ENCODE measurements at regions not wholly inside any gene's neighbourhood (a gene's known extent, or its start where the extent isn't known, plus 50 kb on each side); places are given as distances from the start of the nearest gene placed in this dataset.

DNA sequence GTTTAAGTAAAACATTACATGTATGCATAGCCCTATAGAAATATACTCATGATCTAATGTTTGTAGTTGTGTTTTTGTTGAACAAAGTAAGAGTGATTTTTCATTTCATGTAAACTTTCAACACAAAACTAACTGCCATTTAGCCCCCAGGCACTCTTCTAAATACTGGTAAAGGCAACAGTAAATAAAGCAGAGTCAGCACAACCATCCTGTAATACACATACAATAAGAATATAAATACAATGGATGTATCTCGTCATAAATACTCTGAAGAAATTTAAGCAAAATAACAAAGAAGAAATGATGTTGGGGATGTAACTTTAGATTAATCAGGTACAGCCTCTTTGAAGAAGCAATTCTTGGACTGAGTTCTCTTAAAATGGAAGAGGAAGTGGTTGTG is 821.2 kb downstream of the ARAP2 start:
- DNase-seq (ENCODE audit: low spot score) = no peak

DNA sequence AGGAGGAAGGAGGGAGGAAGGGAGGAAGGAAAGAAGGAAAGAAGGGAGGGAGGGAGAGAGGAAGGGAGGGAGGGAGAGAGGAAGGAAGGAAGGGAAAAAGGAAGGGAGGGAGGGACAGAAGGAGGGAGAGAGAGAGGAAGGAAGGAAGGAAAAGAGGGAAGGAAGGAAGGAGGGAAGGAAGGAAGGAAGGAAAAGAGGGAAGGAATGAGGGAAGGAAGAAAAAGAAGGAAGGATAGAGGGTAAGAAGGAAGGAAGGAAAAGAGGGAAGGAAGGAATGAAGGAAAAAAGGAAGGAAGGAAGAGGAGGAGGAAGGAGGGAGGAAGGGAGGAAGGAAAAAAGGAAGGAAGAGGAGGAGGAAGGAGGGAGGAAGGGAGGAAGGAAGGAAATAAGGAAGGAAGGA is 796.8 kb downstream of the ARAP2 start:
- no peak for DNase-seq (ENCODE audit: low spot score)

DNA sequence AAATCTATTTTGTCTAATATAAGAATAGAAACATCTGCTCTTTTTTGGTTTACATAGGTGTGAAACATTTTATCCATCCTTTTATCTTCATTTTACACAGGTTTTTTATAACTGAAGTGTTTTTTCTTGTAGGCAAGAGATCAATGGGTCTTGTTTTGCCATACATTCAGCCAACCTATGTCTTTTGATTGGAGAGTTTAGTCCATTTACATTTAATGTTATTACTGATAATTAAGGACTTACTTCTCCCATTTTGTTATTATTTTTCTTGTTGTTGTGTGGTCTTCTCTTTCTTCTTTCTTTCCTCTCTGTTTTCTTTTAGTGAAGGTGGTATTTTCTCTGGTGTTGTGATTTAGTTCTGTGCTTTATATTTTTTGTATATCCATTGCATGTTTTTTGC is 785.3 kb downstream of the ARAP2 start:
- DNase-seq (ENCODE audit: low spot score) = no peak

DNA sequence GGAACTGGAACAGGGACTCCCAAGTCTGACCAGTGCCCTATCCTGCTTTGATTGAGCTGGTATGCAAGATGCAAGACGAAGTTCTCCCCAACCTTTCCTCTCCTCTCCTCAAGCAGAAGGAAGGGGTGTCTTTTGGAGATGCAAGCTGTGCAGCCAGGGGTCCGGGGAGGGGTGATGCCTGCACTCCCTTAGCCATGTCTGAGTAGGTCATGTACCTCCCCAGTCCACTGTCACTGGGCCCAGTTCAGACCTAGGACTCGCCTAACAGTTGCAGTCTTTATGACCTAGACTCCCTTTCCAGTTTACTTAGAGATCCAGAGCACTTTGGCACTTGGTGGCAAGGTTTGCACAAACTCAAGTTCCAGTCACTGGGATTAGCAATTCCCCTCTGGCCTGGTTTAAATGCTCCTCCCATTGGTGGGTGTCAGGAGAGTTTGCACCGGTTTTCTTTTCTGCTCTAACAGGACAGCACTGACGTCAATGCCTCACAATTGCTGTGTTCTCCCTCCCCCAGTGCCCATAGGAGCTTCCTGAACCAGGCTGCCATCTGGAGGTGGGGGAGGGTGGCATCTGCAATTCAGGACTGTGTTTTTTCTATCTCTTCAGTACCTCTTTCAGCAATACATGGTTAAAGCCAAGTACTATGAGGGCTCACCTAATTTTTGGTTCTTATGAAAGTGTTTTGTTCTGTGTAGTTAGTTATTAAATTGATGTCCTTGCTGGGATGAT is 782.2 kb downstream of the ARAP2 start:
- peak; percentile 14 for DNase-seq (ENCODE audit: low spot score)

DNA sequence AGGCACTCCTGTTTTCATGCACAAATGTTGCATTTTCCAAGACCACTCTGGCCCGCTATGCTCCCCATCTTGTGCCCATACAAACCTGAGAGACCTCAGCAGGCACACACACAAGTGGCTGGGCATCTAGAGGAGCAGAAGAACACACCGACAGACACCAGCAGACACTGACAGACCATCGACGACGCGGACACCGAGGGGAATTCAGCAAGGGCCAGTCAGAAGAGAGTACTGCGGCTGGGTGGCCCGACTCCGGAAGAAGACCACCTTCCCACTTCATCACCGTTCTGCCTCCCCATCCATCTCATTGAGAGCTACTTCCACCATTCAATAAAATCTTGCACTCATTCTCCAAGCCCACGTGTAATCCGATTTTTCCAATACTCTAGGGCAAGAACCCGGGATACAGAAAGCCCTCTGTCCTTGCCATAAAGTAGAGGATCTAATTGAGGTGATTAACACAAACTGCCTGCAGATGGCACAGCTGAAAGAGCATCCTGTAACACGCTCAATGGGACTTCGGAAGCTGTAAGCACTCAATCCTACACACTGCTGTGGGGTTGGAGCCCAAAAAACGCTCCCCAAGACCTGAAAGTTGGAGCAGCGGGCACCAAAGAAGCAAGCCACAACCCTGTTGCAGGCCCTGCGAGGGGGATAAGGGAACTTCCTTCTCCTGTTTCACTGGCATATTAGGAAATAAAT is 780.9 kb downstream of the ARAP2 start:
- peak; percentile 46 for DNase-seq (ENCODE audit: low spot score)

DNA sequence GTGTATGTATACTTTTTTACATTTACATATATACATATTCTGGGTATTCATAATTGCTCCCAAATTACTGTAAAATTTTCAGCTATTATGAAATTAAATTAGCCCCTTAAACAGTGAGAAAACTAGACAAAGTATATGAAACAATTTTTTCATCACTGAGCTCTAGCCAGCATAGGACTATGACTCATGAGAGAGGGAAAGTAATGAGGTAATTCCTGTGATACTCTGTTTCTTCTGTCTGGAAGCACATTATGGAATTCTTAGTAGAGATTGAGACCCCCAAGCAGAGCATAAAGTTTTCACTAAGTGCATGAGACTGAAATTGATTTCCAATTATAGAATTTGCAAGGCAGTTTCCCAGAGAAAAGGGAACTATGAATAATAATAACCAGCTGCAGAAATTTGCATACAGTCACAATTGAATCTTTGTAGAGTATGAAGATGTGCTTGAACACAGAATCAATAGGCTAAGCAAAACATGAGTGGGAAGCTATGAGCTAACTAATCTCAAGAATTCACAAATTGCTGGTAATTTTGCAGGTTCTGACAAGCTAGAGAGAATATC is 779.3 kb downstream of the ARAP2 start:
- DNase-seq (ENCODE audit: low spot score) = peak; percentile 85

DNA sequence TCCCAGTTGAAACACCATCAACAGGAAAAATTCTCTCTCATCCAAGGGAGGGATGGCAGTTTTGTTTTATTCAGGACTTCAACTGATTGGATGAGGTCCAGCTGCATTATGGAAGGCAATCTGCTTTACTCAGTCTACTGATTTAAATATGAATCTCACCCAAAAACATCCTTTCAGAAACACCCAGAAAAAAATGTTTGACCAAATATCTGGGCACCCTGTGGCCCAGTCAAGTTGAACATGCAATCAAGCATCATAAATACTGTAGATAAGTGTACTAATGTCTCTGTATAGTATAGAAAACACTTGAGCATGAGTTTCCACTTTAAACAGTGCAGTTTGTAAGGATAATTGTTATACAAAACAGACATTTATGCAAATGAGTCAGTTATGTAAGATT is 753.2 kb downstream of the ARAP2 start:
- DNase-seq (ENCODE audit: low spot score) = no peak

DNA sequence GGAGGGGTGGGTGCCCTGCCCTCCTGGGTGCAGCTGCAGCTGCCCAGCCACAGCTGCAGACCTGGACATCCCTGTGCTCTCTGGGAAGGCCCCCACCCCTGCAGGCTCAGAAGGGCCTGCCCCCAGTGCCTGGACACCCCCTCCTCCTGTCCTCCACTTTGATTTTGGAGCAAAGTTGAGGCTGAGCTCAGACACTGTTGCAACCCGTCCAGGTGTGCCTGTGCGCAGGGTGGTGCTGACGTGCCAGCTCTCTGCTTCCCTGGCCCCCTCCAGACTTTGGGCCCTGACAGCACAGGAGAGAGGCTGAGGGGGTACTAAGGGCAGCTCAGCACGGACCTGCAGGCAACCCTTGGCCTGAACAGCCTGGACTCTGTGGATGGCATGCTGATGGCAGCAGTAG is 750.3 kb downstream of the ARAP2 start:
- no peak for DNase-seq (ENCODE audit: low spot score)

DNA sequence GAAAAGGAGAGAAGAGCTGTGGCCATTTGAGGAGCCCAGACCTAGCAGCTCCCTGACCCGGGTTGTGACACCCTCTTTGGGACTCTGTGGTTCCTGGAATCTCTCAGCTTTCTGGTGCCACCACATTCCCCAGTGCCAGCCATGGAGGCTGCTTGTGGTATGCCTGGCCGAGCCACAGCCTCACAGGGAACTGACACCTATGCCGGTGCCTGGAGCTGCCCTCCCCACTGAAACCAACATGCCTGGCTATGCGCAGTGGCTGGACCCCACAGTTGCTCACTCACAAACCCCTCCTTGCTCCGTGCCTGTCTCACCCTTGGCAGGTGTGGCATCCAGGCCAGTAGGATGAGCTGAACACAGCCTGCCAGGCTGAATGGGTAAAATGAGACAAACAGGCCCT is 749.4 kb downstream of the ARAP2 start:
- no peak for DNase-seq (ENCODE audit: low spot score)

DNA sequence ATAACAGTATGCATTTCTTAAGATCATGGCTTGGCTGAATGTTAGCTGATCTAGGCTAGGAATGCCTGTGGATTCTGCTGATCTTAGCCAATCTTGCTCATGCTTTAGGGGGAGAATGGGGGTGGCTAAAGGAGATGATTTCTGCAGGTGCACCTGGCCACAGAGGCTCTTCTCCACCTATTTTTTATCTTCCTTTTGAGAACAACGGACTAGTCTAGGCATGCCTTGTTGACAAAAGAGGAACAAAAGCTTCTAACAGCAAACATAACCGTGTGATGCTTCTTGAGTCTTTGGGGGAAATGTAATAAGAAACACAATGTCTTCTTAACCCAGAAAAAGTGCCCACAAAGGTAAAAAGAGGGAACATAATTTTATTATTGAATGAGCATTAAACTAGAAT is 743.5 kb downstream of the ARAP2 start:
- DNase-seq (ENCODE audit: low spot score) = no peak

DNA sequence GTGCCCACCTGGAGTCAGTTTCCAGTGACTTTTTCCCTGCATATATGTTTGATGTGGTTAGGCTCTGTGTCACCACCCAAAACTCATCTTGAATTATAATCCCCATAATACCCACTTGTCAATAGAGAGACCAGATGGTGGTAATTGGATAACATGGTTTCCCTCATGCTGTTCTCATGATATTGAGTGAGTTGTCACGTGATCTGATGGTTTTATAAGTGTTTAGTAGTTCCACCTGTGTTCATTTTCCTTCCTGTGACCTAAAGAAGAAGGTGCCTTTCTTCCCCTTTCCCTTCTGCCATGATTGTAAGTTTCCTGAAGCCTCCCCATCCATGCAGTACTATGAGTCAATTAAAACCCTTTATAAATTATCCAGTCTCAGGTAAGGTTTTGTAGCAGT is 740.9 kb downstream of the ARAP2 start:
- no peak for DNase-seq (ENCODE audit: low spot score)

DNA sequence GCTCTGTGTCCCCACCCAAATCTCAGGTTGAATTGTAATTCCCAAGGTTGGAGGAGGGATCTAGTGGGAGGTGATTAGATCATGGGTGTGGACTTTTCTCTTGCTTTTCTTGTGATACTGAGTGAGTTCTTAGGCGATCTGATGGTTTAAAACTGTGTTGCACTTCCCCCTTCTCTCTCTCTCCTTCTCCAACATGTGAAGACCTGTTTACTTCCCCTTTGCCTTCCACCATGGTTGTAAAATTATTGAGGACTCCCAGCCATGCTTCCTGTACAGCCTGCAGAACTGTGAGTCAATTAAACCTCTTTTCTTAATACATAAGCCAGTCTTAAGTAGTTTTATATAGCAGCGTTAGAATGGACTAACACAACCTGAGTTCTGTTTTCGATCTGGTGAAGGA is 738.2 kb downstream of the ARAP2 start:
- no peak for DNase-seq (ENCODE audit: low spot score)

DNA sequence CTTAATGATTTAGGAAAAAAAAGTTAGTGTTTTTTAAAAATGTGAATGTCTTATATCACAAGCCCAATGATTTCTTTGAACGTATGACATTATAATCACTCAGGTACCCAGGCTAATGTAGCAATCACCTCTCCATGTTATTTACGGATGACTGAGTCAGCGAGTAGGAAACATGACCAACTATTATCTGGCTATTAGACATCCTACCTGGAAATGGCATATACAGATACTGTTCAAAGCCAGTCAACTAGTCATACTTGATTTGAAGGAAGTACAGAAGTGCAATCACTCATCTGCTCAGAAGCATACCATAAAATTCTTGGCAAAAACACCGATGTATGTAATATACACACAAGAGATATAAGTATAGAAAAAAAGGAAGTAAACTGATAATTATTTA is 732.5 kb downstream of the ARAP2 start:
- no peak for DNase-seq (ENCODE audit: low spot score)

DNA sequence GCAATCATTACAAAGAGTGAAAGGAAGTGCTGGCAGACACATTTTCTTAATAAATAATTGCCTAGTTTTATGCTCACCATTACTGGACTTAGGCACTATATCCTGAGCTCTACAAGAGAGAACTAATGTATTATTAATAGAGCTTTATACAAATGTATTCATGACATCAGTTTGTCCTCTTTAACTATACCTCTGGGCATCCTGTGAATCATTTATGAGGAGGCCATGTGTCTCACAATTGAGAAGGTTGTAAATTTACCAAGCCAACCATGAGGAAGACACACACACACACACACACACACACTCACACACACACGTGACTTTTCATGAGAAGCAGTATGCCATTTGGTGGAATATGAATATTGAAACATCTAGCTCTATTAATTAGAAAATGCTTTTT is 728.2 kb downstream of the ARAP2 start:
- DNase-seq (ENCODE audit: low spot score) = no peak

DNA sequence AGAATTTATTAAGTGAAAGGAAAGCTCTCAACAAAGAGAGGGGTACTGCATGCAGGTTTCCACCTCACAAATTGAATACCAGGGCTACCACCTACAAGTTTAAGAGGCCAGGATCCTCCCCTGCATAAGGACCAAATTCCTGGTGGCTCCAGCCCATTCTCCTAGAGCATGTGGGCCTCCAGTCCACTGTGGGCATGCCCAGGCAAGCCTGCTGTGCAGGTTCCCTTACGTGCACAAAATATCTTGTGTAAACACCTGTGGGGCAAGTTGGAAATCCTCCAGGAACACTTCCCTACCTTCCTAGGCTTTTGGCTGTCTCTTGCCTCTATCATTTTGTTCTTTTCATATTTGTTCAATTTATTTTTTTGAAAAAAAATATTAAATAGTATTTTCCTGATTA is 724.3 kb downstream of the ARAP2 start:
- DNase-seq (ENCODE audit: low spot score) = no peak

DNA sequence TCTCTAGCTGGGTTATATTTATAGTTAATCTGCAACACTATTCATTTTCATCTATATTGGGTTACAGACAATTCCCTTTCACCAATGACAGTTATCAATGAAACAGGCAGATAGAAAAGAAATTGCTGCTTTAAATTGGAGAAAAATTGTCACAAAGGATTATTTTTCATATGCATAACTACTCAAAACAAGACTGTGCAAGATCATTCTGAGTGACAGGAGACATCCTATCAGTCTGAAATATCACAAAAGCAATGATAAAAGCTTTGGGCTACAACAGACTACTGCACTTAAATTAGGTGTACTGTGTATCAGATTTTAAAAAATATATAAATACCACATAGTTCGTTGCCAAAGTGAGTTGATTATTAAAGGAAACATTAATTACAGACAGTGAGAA is 722.6 kb downstream of the ARAP2 start:
- DNase-seq (ENCODE audit: low spot score) = no peak

DNA sequence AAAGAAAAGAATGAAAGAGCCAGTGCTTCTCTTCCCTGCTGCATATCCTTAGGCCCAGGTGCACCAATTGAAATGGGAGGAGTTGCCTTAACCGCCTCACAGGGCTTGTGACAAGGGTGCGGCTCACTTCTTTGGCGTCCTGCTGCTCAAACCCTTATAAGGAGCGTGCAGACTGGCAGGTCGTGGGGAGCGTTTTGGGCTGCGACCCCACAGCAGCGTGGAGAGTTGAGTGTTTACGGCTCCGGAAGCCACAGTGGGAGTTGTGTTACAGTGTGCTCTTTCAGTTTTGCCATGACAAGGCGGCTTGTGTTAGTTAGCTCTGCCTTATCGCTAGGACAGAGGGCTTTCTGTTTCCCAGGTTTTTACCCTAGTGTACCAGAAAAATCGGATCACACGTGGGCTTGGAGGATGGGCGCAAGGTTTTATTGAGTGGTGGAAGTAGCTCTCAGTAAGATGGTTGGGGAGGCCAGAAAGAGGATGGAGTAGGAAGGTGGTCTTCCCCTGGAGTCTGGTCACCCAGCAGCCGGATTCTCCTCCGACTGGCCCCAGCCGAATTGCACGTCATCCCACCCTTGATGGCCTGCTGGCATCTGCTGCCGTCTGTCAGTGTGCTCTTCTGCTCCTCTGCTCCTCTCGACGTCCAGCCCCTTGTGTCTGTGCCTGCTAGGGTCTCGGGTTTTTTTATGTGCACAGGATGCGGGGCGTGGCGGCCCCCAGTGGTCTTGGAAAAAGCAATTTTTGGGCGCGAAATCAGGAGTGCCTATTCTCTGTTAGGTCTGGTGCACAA is 718.9 kb downstream of the ARAP2 start:
- DNase-seq (ENCODE audit: low spot score) = peak; percentile 66

DNA sequence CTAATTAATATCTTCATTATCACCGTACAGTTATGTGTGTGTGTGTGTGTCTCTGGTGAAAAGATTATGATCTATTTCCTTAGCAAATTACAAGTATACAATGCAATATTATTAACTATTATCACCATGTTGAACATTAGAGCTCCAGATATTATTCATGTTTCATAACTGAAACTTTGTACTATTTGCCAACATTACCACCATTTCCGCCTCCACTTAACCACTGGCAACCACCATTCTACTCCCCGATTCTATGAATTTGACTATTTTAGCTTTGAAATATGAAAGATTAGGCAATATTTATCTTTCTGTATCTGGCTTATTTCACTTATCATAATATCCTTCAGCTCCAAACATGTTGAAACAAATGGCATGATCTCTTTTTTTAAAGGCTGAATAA is 717.9 kb downstream of the ARAP2 start:
- no peak for DNase-seq (ENCODE audit: low spot score)

DNA sequence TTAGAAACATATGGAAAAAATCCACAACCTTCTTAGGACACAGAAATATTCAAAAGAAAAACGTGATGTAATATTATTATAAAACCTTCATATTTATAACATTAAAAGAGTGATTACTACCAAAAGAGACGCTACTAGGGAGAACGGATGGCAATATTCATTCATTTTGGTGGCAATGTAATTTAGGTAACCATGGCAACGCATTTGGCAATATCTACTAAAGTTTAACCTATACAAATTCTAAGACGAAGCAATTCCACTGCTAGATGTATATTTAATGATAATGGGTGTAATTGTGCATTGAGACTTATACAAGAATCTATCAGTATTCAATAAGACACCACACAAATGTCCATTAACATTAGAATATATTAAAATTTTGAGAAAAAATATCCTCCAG is 709.4 kb downstream of the ARAP2 start:
- no peak for DNase-seq (ENCODE audit: low spot score)

DNA sequence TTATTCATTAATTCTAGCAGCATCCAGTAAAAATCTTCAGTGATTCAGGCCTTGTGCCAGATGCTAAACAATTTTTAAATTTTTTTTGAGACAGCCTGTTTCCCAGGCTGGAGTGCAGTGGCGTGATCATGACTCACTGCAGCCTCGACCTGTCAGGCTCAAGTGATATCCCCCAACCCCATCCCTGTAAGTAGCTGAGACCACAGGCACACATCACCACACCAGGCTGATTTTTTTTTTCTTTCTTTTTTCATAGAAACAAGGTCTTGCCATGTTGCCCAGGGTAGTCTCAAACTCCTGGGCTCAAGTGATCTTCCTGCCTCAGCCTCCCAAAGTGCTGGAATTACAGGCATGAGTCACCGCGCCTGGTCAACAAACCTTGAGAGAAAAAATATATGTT is 705.5 kb downstream of the ARAP2 start:
- no peak for DNase-seq (ENCODE audit: low spot score)

DNA sequence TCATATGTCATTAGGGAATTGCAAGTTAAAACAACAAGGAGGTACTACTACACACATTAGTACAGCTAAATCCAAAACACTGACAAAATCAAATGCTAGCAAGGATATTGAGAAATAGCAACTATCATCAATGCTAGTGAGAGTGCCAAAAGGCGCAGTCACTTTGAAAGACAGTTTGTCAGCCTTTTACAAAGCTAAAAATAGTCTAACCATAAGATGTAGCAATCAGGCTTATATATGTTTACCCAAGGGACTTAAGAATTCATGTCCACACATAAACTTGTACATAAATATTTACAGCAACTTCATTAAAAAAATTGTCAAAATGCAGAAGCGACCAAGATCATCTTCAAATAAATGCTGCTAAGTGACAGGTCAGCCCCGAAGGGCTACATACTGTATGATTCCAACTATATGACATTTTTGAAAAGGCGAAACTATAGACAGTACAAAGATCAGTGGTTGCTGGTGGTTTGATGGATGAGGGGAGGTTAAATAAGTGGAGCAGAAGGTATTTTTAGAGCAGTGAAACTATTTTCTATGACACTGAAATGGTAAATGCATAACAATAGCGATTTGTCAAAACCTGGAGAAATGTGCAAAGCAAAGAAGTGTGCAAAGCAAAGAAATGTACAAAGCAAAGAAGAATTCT is 704.8 kb downstream of the ARAP2 start:
- no peak for DNase-seq (ENCODE audit: low spot score)

DNA sequence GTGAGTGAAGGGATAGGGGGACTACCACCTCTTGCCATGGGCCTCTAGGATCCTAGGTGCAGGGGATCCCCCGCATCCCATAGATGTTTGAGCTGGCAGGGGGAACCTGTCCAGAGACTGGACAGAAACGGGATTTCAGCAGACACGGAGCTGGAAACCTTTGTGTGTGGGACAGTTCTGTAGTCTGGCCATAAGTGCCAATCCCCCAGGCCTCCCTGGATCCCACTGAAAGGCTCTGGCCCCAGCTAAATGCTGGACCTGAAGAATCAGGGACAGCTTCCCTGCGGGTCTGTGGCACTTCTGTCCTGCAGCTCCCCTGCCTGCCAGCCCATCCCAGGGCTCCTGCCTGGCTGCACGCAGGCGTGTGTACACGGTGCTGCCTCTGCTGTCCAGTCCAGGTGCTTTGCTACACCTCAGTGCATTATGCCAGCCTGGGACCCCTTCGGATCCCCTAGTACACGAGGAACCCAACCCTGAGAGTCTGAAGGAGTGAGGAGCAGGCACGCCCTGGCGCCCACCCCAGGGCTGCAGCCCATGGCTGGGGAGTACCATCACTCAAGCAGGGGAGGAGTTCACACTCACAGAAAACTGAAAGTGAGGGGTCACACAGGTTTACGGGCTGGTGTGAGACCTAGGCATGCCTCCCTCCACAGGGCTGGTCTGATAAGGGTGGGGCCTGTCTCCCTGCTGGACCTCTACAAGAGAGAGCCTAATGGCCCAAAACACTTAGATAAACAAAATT is 703.0 kb downstream of the ARAP2 start:
- DNase-seq (ENCODE audit: low spot score) = no peak
